Calu3 (cell line): ENCODE measurements at regions not wholly inside any gene's neighbourhood (a gene's known extent, or its start where the extent isn't known, plus 50 kb on each side); places are given as distances from the start of the nearest gene placed in this dataset.

ENCODE experiments used
- BruUV-seq: library from RNA; stranded (reverse); fragments of 400-500 nt; replicated peaks from 2 replicates; lab custom pipeline; 2021; lab: Mats Ljungman, UMichigan
- CTCF ChIA-PET: fragments of 300-600 bp; sonication (Branson Sonifier 250); formaldehyde crosslinking; loops from one replicate; lab custom pipeline; 2022; ENCODE audit warnings: antibody characterized with exemption; lab: Charles Lee
- DNase-seq: peaks from one replicate; pipeline ENCODE4 v3.0.0; 2022
- H3K27ac Mint-ChIP-seq: one replicate; pipeline ENCODE4 v1.8.0; 2022; ENCODE audit warnings: mixed read lengths; ENCODE audit not compliant: unreplicated experiment
- H3K27me3 Mint-ChIP-seq: one replicate; pipeline ENCODE4 v1.8.0; 2022; ENCODE audit warnings: mixed read lengths; ENCODE audit not compliant: unreplicated experiment
- H3K36me3 Mint-ChIP-seq: one replicate; pipeline ENCODE4 v1.8.0; 2022; ENCODE audit warnings: mild to moderate bottlenecking, moderate library complexity, mixed read lengths; ENCODE audit not compliant: insufficient read depth, unreplicated experiment
- H3K4me1 Mint-ChIP-seq: one replicate; pipeline ENCODE4 v1.8.0; 2022; ENCODE audit warnings: mild to moderate bottlenecking, low read depth, mixed read lengths; ENCODE audit not compliant: unreplicated experiment
- H3K4me3 Mint-ChIP-seq: one replicate; pipeline ENCODE4 v1.8.0; 2022; ENCODE audit warnings: mild to moderate bottlenecking, low read depth, moderate library complexity, mixed read lengths; ENCODE audit not compliant: unreplicated experiment
- H3K9me3 Mint-ChIP-seq: one replicate; pipeline ENCODE4 v1.8.0; 2022; ENCODE audit warnings: low read depth, mixed read lengths; ENCODE audit not compliant: unreplicated experiment
- CTCF ChIP-seq: fragments of 200-600 bp; IDR thresholded peaks from one replicate; pipeline ENCODE4 v1.8.0; 2022; ENCODE audit warnings: antibody characterized with exemption; ENCODE audit not compliant: unreplicated experiment
- intact Hi-C: fragments of 100-400 bp; cut with micrococcal nuclease; formaldehyde crosslinking; loops from one replicate; pipeline ENCODE4 v1.10.0; 2022; ENCODE audit not compliant: unreplicated experiment

- no peaks in the 10 kb centered on the region for H3K27me3 Mint-ChIP-seq
- intact Hi-C loops: no loop called here
- no peak overlapping the region for H3K4me3 Mint-ChIP-seq
Observed at GRCh38 chr3:99373846-99374210, 264.6 kb upstream of the COL8A1 start.

GRCh38 chr3:99373088-99373845 lies 265.1 kb upstream of the COL8A1 start:
- Mint-ChIP-seq H3K27me3 (no peaks in the 10 kb centered on the region), H3K36me3 (no peaks in the 10 kb centered on the region), H3K9me3 (no peaks in the 10 kb centered on the region), H3K4me3 (no peak overlapping the region), H3K4me1 (no peaks in the 10 kb centered on the region), H3K27ac (no peak overlapping the region)
- intact Hi-C loops: no loop called here
- no TSS peak for BruUV-seq
- DNase-seq: no peak
- CTCF ChIA-PET: no interaction called here
- no peak for TF ChIP-seq CTCF

More at GRCh38 chr3:99373846-99374210, 264.6 kb upstream of the COL8A1 start:
- Mint-ChIP-seq H3K4me1 (no peaks in the 10 kb centered on the region), H3K36me3 (no peaks in the 10 kb centered on the region), H3K9me3 (no peaks in the 10 kb centered on the region), H3K27ac (no peak overlapping the region)
- CTCF ChIA-PET: no interaction called here
- TF ChIP-seq CTCF: no peak
- DNase-seq: no peak
- no TSS peak for BruUV-seq

GRCh38 chr3:99366663-99367429 lies 271.5 kb upstream of the COL8A1 start:
- H3K36me3 Mint-ChIP-seq: no peaks in the 10 kb centered on the region
- TF ChIP-seq CTCF: no peak
- peak; percentile 0 for DNase-seq
- no TSS peak for BruUV-seq
- H3K9me3 Mint-ChIP-seq: no peaks in the 10 kb centered on the region
- CTCF ChIA-PET: no interaction called here
- H3K27me3 Mint-ChIP-seq: no peaks in the 10 kb centered on the region
- intact Hi-C loops: no loop called here
- H3K4me3 Mint-ChIP-seq: no peak overlapping the region
- H3K4me1 Mint-ChIP-seq: peaks cover 6% of the 10 kb centered on the region
- no peak overlapping the region for H3K27ac Mint-ChIP-seq

GRCh38 chr3:99365979-99366378 lies 272.4 kb upstream of the COL8A1 start:
- Mint-ChIP-seq H3K4me3 (no peak overlapping the region), H3K27ac (no peak overlapping the region), H3K9me3 (no peaks in the 10 kb centered on the region), H3K27me3 (no peaks in the 10 kb centered on the region), H3K4me1 (peaks cover 6% of the 10 kb centered on the region), H3K36me3 (no peaks in the 10 kb centered on the region)
- TF ChIP-seq CTCF: no peak
- BruUV-seq: no TSS peak
- no peak for DNase-seq
- CTCF ChIA-PET: no interaction called here
- intact Hi-C loops: no loop called here
